ENCODE measurements at regions not wholly inside any gene's neighbourhood (a gene's known extent, or its start where the extent isn't known, plus 50 kb on each side); places are given as distances from the start of the nearest gene placed in this dataset.

GRCh38 chr1:58119971-58120370 is 426.6 kb downstream of the OMA1 start:
- Histone ChIP-seq H3K4me2 (ENCODE audit: control insufficient read depth, insufficient read depth) (no peak overlapping the region), H3K79me2 (ENCODE audit: control insufficient read depth, insufficient read depth, low read length) (no peaks in the 10 kb centered on the region), H2AFZ (ENCODE audit: control insufficient read depth, low read depth, low read length) (no peak overlapping the region), H4K20me1 (ENCODE audit: control insufficient read depth, insufficient read depth) (no peaks in the 10 kb centered on the region), H3K4me3 (no peak overlapping the region), H3K9me3 (replicated peaks; ENCODE audit: control insufficient read depth, insufficient read depth, low read length) (no peaks in the 10 kb centered on the region), H3K4me1 (ENCODE audit: control insufficient read depth, insufficient read depth, low read length) (no peaks in the 10 kb centered on the region), H3K27me3 (replicated peaks in 1 of 2; ENCODE audit: control insufficient read depth in 2 of 2, insufficient read depth in 2 of 2, low read length in 1 of 2) (no peaks in the 10 kb centered on the region), H3K27ac (ENCODE audit: control insufficient read depth, insufficient read depth) (no peak overlapping the region), H3K36me3 (ENCODE audit: control insufficient read depth in 2 of 2, insufficient read depth in 2 of 2, low read length in 1 of 2) (no peaks in the 10 kb centered on the region), H3K9ac (ENCODE audit: control insufficient read depth, insufficient read depth, low read length) (no peak overlapping the region)
- SMC1A ChIA-PET (ENCODE audit: uncharacterized antibody, unreplicated experiment): interaction anchor here (1.4 to 5.0 kb wide), 6 partner anchors 10 to 71 kb away, joined by 3 to 28 read pairs (median 8); no protein-coding TSS in a partner anchor
- intact Hi-C loops (cut with micrococcal nuclease; ENCODE audit: unreplicated experiment) (no loop called here), in situ Hi-C loops (cut with MboI) (no loop called here)
- TF ChIP-seq E2F8 (IDR thresholded peaks at IDR 0.05; ENCODE audit: low read depth, partially characterized antibody) (no peak), RUNX3 (IDR thresholded peaks at IDR 0.05; ENCODE audit: low read length) (0 out of 2 replicates have a peak, but pooled peaks have one; percentile 17)
- RAD21 ChIA-PET (ENCODE audit: unreplicated experiment): interaction anchor here (0.9 kb wide), 1 partner anchor 12 kb away, joined by 4 read pairs; no protein-coding TSS in a partner anchor
- DNase-seq (ENCODE audit: low read depth, low spot score) (no peak), ATAC-seq (no peak), FAIRE-seq (no peak)
- 3% methylated on average over 2 of the region's 2 CpGs for WGBS (ENCODE audit: insufficient coverage, insufficient replicate concordance, low lambda C conversion rate, missing lambda C conversion rate)
- POLR2A ChIA-PET: interaction anchor here (0.9 to 1.6 kb wide), 2 partner anchors 36 to 38 kb away, joined by 4 to 5 read pairs; no protein-coding TSS in a partner anchor
- CTCF ChIA-PET: interaction anchor here (1.1 to 3.5 kb wide), 4 partner anchors 11 to 41 kb away, joined by 4 to 23 read pairs (median 6); no protein-coding TSS in a partner anchor
- no TSS peak for BruUV-seq (replicated peaks)

- ATAC-seq (no peak), DNase-seq (ENCODE audit: low read depth, low spot score) (no peak), FAIRE-seq (no peak)
- no TSS peak for BruUV-seq (replicated peaks)
- Histone ChIP-seq H3K4me1 (ENCODE audit: control insufficient read depth, insufficient read depth, low read length) (no peaks in the 10 kb centered on the region), H3K27ac (ENCODE audit: control insufficient read depth, insufficient read depth) (no peak overlapping the region), H2AFZ (ENCODE audit: control insufficient read depth, low read depth, low read length) (no peak overlapping the region), H3K9ac (ENCODE audit: control insufficient read depth, insufficient read depth, low read length) (no peak overlapping the region), H3K36me3 (ENCODE audit: control insufficient read depth in 2 of 2, insufficient read depth in 2 of 2, low read length in 1 of 2) (no peaks in the 10 kb centered on the region), H3K9me3 (replicated peaks; ENCODE audit: control insufficient read depth, insufficient read depth, low read length) (no peaks in the 10 kb centered on the region), H4K20me1 (ENCODE audit: control insufficient read depth, insufficient read depth) (no peaks in the 10 kb centered on the region), H3K4me2 (ENCODE audit: control insufficient read depth, insufficient read depth) (no peak overlapping the region), H3K27me3 (replicated peaks in 1 of 2; ENCODE audit: control insufficient read depth in 2 of 2, insufficient read depth in 2 of 2, low read length in 1 of 2) (no peaks in the 10 kb centered on the region), H3K4me3 (no peak overlapping the region), H3K79me2 (ENCODE audit: control insufficient read depth, insufficient read depth, low read length) (no peaks in the 10 kb centered on the region)
- CTCF ChIA-PET: interaction anchor here (0.7 to 1.6 kb wide), 3 partner anchors 25 to 47 kb away, joined by 3 to 4 read pairs (median 3); no protein-coding TSS in a partner anchor
- RAD21 ChIA-PET (ENCODE audit: unreplicated experiment): no interaction called here
- in situ Hi-C loops (cut with MboI) (no loop called here), intact Hi-C loops (cut with micrococcal nuclease; ENCODE audit: unreplicated experiment) (no loop called here)
- SMC1A ChIA-PET (ENCODE audit: uncharacterized antibody, unreplicated experiment): interaction anchor here (0.7 to 1.6 kb wide), 8 partner anchors 9 to 48 kb away, joined by 3 to 7 read pairs (median 3); no protein-coding TSS in a partner anchor
- POLR2A ChIA-PET: interaction anchor here (1.3 kb wide), 1 partner anchor 8 kb away, joined by 4 read pairs; no protein-coding TSS in a partner anchor
- TF ChIP-seq ATF7 (IDR thresholded peaks at IDR 0.05; ENCODE audit: low read depth): no peak
- TF ChIP-seq RAD21 (IDR thresholded peaks at IDR 0.05; ENCODE audit: insufficient read depth, low read depth, low read length): no peak
- TF ChIP-seq REST (IDR thresholded peaks at IDR 0.05; ENCODE audit: low read depth, low read length): no peak
- TF ChIP-seq ZBTB40 (IDR thresholded peaks at IDR 0.05; ENCODE audit: borderline replicate concordance): no peak
Measured at GRCh38 chr1:58116284-58116683, 430.2 kb downstream of the OMA1 start.

Data from GM12878 (cell line).